ENCODE measurements at regions not wholly inside any gene's neighbourhood (a gene's known extent, or its start where the extent isn't known, plus 50 kb on each side); places are given as distances from the start of the nearest gene placed in this dataset.

DNA sequence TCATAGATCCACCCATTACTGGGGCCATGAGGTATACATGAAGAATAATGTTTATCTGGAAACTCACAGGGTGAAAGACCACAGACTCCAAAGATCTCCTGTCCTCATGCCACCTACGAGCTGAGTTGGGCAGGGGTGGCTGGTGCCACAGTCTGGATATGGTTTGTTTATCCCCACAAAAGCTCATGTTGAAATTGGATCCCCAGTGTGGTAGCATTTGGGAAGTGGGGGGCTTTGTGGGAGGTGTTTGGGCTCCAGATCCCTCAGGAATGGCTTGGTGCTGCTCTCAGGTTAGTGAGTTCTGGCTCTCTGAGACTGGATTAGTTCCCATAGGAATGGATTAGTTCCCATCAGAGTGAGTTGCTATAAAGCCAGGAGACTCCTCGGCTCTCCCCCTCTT, 192.3 kb upstream of the FSCB start:
- CTCF ChIA-PET, result no interaction called here
- DNase-seq (ENCODE audit: low read depth in 1 of 2, low spot score in 1 of 2) (no peak), FAIRE-seq (no peak), ATAC-seq (no peak)
- no peaks in the 10 kb centered on the region for H3K9me3 ChIP-seq
- no peak for TF ChIP-seq CBX8 (IDR thresholded peaks at IDR 0.05)
- TF ChIP-seq RFX5 (IDR thresholded peaks at IDR 0.05), result no peak
- TF ChIP-seq EP300 (IDR thresholded peaks at IDR 0.05), result no peak
- no peak for TF ChIP-seq HEYL (CRISPR knock-in tag; IDR thresholded peaks at IDR 0.05)
- TF ChIP-seq POLR2A (IDR thresholded peaks at IDR 0.05; ENCODE audit: low read length), result no peak
- TF ChIP-seq ZSCAN20 (CRISPR knock-in tag; IDR thresholded peaks at IDR 0.05), result no peak
- no peak for TF ChIP-seq MAX (IDR thresholded peaks at IDR 0.05)
- 10% methylated on average over 2 of the region's 2 CpGs for WGBS (ENCODE audit: missing lambda C conversion rate)
- H3K4me1 ChIP-seq, result no peaks in the 10 kb centered on the region
- no peak overlapping the region for H3K4me2 ChIP-seq
- no peak overlapping the region for H3K27ac ChIP-seq
- POLR2A ChIA-PET, result no interaction called here
- H3K4me3 ChIP-seq, result no peak overlapping the region

GRCh38 chr14:44669496-44669895, 162.4 kb upstream of the FSCB start:
- DNase-seq (ENCODE audit: low read depth in 1 of 2, low spot score in 1 of 2), result no peak
- no peak for FAIRE-seq
- Histone ChIP-seq H3K4me2 (no peak overlapping the region), H3K4me1 (no peaks in the 10 kb centered on the region), H3K9me3 (no peaks in the 10 kb centered on the region), H3K27ac (no peak overlapping the region), H3K4me3 (no peak overlapping the region)
- ChIA-PET CTCF (no interaction called here), POLR2A (no interaction called here)
- 71% methylated on average over 3 of the region's 3 CpGs for WGBS (ENCODE audit: missing lambda C conversion rate)
- no peak for ATAC-seq
- TF ChIP-seq MAFK (IDR thresholded peaks at IDR 0.05; ENCODE audit: partially characterized antibody), result no peak
- TF ChIP-seq EHMT2 (IDR thresholded peaks at IDR 0.05; ENCODE audit: low read depth), result no peak
- no peak for TF ChIP-seq EHF (CRISPR knock-in tag; IDR thresholded peaks at IDR 0.05)
- no peak for TF ChIP-seq ZNF302 (CRISPR knock-in tag; IDR thresholded peaks at IDR 0.05)
- TF ChIP-seq RARB (CRISPR knock-in tag; IDR thresholded peaks at IDR 0.05), result no peak
- TF ChIP-seq, protein P1, sequence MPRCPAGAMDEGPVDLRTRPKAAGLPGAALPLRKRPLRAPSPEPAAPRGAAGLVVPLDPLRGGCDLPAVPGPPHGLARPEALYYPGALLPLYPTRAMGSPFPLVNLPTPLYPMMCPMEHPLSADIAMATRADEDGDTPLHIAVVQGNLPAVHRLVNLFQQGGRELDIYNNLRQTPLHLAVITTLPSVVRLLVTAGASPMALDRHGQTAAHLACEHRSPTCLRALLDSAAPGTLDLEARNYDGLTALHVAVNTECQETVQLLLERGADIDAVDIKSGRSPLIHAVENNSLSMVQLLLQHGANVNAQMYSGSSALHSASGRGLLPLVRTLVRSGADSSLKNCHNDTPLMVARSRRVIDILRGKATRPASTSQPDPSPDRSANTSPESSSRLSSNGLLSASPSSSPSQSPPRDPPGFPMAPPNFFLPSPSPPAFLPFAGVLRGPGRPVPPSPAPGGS (IDR thresholded peaks at IDR 0.05), result no peak
- no peak for TF ChIP-seq JUN (IDR thresholded peaks at IDR 0.05)
- TF ChIP-seq GATA3 (IDR thresholded peaks at IDR 0.05; ENCODE audit: borderline replicate concordance), result no peak
- no peak for TF ChIP-seq HMGXB4 (CRISPR knock-in tag; IDR thresholded peaks at IDR 0.05; ENCODE audit: borderline replicate concordance)
- no peak for TF ChIP-seq EP300 (IDR thresholded peaks at IDR 0.05)

DNA sequence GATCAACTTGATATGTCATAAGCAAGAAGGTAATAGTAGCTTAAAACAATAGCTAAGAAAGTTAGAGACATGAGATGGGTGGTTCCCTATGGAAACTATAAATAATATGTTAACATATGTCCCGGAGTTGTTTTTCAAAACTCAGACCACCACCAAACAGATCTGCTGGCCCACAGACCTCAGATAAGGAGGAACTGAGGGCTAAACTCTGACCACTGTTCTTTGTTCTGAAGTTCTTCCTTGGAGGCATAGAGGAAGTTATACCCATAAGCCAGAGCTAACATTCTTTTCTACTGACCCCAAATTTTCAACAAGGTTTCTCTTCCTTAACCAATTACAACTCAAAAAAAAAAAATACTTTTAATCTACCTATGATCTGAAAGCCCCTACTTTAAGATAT, 156.1 kb upstream of the FSCB start:
- H3K4me1 ChIP-seq, result no peaks in the 10 kb centered on the region
- ChIA-PET POLR2A (no interaction called here), CTCF (no interaction called here)
- H3K27ac ChIP-seq, result no peak overlapping the region
- TF ChIP-seq MAZ (IDR thresholded peaks at IDR 0.05; ENCODE audit: borderline replicate concordance, low read depth, low read length) (no peak), FOSL2 (IDR thresholded peaks at IDR 0.05) (no peak), FOSL2 (CRISPR knock-in tag; IDR thresholded peaks at IDR 0.05) (no peak), TP53 (CRISPR knock-in tag; IDR thresholded peaks at IDR 0.05) (no peak), EHMT2 (IDR thresholded peaks at IDR 0.05; ENCODE audit: low read depth) (no peak), POLR2AphosphoS2 (conservative IDR thresholded peaks at IDR 0.05; ENCODE audit: low read length) (no peak), POLR2A (IDR thresholded peaks at IDR 0.05; ENCODE audit: low read length) (no peak), ZSCAN20 (CRISPR knock-in tag; IDR thresholded peaks at IDR 0.05) (no peak), MAFK (IDR thresholded peaks at IDR 0.05; ENCODE audit: partially characterized antibody) (no peak)
- no peaks in the 10 kb centered on the region for H3K9me3 ChIP-seq
- FAIRE-seq, result no peak
- DNase-seq (ENCODE audit: low read depth in 1 of 2, low spot score in 1 of 2), result no peak
- H3K4me2 ChIP-seq, result no peak overlapping the region
- ATAC-seq, result no peak
- WGBS (ENCODE audit: missing lambda C conversion rate), result 28% methylated on average over 1 of the region's 1 CpG
- H3K4me3 ChIP-seq, result no peak overlapping the region
